Type B pancreatic cell (in vitro differentiated cells): ENCODE measurements at regions not wholly inside any gene's neighbourhood (a gene's known extent, or its start where the extent isn't known, plus 50 kb on each side); places are given as distances from the start of the nearest gene placed in this dataset.

Experiments used
- DNase-seq: peaks from one replicate; pipeline ENCODE4 v3.0.0; 2021; ENCODE audit warnings: mixed read lengths; ENCODE audit not compliant: unreplicated experiment; ENCODE audit errors: extremely low spot score
- H3K27ac Mint-ChIP-seq: 2 replicates; pipeline ENCODE4 v1.8.0; 2021; ENCODE audit warnings: mild to moderate bottlenecking, mixed read lengths
- H3K27me3 Mint-ChIP-seq: 2 replicates; pipeline ENCODE4 v1.8.0; 2021; ENCODE audit warnings: mixed read lengths
- H3K36me3 Mint-ChIP-seq: 2 replicates; pipeline ENCODE4 v1.8.0; 2021; ENCODE audit warnings: mixed read lengths
- H3K4me1 Mint-ChIP-seq: one replicate; pipeline ENCODE4 v1.8.0; 2021; ENCODE audit warnings: mixed read lengths; ENCODE audit not compliant: unreplicated experiment
- H3K4me3 Mint-ChIP-seq: 2 replicates; pipeline ENCODE4 v1.8.0; 2021; ENCODE audit warnings: mild to moderate bottlenecking, mixed read lengths
- H3K9me3 Mint-ChIP-seq: 2 replicates; pipeline ENCODE4 v1.8.0; 2021; ENCODE audit warnings: mixed read lengths
- CTCF ChIP-seq: fragments of 200-600 bp; sonication (generic); conservative IDR thresholded peaks from 2 replicates; pipeline ENCODE4 v1.5.0; 2021; ENCODE audit warnings: antibody characterized with exemption, mild to moderate bottlenecking

DNA sequence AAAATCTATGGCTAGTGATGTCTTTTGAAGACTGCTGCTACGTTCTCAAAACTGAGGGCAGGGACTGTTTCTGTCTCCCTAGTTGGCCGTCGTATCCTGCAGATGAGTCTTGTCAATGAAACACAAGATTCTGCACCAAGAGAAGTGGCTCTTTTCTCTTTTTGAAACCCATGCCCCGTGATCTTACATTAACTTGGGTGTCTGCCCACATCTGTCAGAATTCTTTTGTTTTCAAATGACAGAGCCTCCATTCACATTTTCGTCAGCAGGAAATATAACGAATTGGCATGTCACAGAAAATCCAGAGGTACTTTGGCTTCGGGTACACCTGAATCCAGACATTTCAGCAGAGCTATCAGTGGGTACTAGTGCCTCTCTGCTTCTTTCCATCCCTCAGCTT lies 331.3 kb upstream of the PROK2 start:
- no peak overlapping the region for H3K4me3 Mint-ChIP-seq
- no peak overlapping the region for H3K27ac Mint-ChIP-seq
- DNase-seq = no peak
- H3K4me1 Mint-ChIP-seq = peaks cover 5% of the 10 kb centered on the region
- H3K36me3 Mint-ChIP-seq = no peaks in the 10 kb centered on the region
- TF ChIP-seq CTCF = no peak
- H3K9me3 Mint-ChIP-seq = peaks cover 3% of the 10 kb centered on the region
- H3K27me3 Mint-ChIP-seq = peaks cover 6% of the 10 kb centered on the region

- H3K36me3 Mint-ChIP-seq = no peaks in the 10 kb centered on the region
- H3K4me3 Mint-ChIP-seq = no peak overlapping the region
- H3K27me3 Mint-ChIP-seq = peaks cover 6% of the 10 kb centered on the region
- no peak overlapping the region for H3K27ac Mint-ChIP-seq
- H3K4me1 Mint-ChIP-seq = peaks cover 5% of the 10 kb centered on the region
- TF ChIP-seq CTCF = no peak
- no peak for DNase-seq
- no peaks in the 10 kb centered on the region for H3K9me3 Mint-ChIP-seq
Observed at GRCh38 chr3:72115307-72115706, 330.4 kb upstream of the PROK2 start.

DNA sequence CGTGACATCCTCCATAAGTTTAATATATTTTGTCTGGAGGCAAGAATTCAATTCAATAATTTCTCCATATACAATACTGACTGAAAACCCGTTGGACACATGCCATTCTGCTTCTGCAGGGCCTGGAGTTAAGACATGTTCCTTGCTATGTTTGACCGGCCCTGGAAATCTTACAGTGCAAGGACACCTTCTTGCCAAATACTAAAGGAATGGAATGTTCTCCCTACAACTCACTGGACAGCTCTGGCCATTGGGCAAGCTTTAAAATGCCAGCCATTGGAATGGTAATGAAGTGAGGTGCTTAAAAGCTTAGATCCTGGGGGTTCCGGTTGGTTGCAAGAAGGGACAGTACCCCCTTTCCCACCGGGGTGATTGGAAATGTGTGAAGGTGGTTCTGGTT lies 329.8 kb upstream of the PROK2 start:
- H3K4me3 Mint-ChIP-seq = no peak overlapping the region
- no peaks in the 10 kb centered on the region for H3K9me3 Mint-ChIP-seq
- H3K27me3 Mint-ChIP-seq = peaks cover 6% of the 10 kb centered on the region
- no peaks in the 10 kb centered on the region for H3K36me3 Mint-ChIP-seq
- no peak for TF ChIP-seq CTCF
- no peak overlapping the region for H3K27ac Mint-ChIP-seq
- no peak for DNase-seq
- H3K4me1 Mint-ChIP-seq = peaks cover 5% of the 10 kb centered on the region

- Mint-ChIP-seq H3K36me3 (no peaks in the 10 kb centered on the region), H3K4me3 (no peak overlapping the region), H3K27me3 (peaks cover 7% of the 10 kb centered on the region), H3K4me1 (peaks cover 5% of the 10 kb centered on the region), H3K9me3 (no peaks in the 10 kb centered on the region), H3K27ac (no peak overlapping the region)
- DNase-seq = no peak
- no peak for TF ChIP-seq CTCF
Observed at GRCh38 chr3:72113964-72114363, 329.0 kb upstream of the PROK2 start.

- Mint-ChIP-seq H3K9me3 (no peaks in the 10 kb centered on the region), H3K27me3 (peaks cover 11% of the 10 kb centered on the region), H3K27ac (no peak overlapping the region), H3K4me3 (no peak overlapping the region), H3K4me1 (peaks cover 5% of the 10 kb centered on the region), H3K36me3 (no peaks in the 10 kb centered on the region)
- no peak for DNase-seq
- no peak for TF ChIP-seq CTCF
Observed at GRCh38 chr3:72113564-72113963, 328.6 kb upstream of the PROK2 start.

DNA sequence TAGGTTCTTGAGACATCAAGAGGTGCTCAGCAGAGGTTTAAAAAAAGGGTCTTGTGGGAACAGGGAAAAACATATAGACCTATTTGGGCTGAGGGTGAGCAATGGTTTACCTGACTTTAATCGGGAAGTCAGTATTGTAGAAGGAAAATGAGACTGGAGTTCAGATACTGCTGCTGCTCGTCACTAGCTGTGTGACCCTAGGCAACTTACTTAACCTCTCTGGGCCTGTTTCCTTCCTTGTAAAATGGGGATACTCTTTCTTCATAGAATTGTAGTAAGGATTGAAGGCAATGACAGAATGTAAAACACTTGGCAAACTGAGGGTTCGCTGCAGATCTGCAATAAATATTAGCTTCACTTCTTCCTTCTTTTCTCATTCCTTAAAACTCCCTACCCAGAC lies 327.5 kb upstream of the PROK2 start:
- Mint-ChIP-seq H3K27ac (no peak overlapping the region), H3K36me3 (no peaks in the 10 kb centered on the region), H3K27me3 (peaks cover 11% of the 10 kb centered on the region), H3K4me1 (peaks cover 5% of the 10 kb centered on the region), H3K9me3 (no peaks in the 10 kb centered on the region), H3K4me3 (no peak overlapping the region)
- DNase-seq = no peak
- TF ChIP-seq CTCF = no peak
